Fibroblast of villous mesenchyme (primary cell): ENCODE measurements at regions not wholly inside any gene's neighbourhood (a gene's known extent, or its start where the extent isn't known, plus 50 kb on each side); places are given as distances from the start of the nearest gene placed in this dataset.

Experiments used
- DNase-seq: peaks from one replicate; pipeline ENCODE4 v3.0.0-alpha.2; 2010; ENCODE audit warnings: low read depth
- H3K4me3 ChIP-seq: 2 replicates; pipeline ENCODE4 v1.5.1; 2011; ENCODE audit warnings: low read depth, mild to moderate bottlenecking, low read length
- TF ChIP-seq, protein P1 (sequence below): IDR thresholded peaks from 2 replicates; pipeline ENCODE4 v1.5.1; 2012; ENCODE audit warnings: low read depth, mild to moderate bottlenecking, low read length; ENCODE audit not compliant: insufficient read depth

DNA sequence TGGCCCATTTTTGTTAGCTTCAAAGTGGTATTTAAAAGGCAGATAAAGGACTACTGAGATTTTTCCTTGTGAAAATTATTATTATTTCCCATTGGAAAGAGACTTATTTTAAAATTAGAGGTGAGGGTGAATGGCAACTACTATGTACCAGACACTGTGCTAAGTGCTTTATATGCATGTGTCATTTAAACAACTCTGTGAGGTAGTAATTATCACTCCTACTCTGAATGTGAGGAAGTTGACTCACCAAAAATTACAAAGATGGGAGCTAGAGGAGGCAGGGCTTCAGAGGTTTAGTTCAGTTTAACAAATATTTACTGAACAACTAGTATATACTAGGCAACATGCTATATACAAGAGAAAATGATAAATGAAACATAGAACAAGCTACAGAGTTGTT lies 78.2 kb downstream of the MSL3 start:
- TF ChIP-seq, protein P1, sequence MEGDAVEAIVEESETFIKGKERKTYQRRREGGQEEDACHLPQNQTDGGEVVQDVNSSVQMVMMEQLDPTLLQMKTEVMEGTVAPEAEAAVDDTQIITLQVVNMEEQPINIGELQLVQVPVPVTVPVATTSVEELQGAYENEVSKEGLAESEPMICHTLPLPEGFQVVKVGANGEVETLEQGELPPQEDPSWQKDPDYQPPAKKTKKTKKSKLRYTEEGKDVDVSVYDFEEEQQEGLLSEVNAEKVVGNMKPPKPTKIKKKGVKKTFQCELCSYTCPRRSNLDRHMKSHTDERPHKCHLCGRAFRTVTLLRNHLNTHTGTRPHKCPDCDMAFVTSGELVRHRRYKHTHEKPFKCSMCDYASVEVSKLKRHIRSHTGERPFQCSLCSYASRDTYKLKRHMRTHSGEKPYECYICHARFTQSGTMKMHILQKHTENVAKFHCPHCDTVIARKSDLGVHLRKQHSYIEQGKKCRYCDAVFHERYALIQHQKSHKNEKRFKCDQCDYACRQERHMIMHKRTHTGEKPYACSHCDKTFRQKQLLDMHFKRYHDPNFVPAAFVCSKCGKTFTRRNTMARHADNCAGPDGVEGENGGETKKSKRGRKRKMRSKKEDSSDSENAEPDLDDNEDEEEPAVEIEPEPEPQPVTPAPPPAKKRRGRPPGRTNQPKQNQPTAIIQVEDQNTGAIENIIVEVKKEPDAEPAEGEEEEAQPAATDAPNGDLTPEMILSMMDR, result no peak
- no peak overlapping the region for H3K4me3 ChIP-seq
- DNase-seq, result no peak

DNA sequence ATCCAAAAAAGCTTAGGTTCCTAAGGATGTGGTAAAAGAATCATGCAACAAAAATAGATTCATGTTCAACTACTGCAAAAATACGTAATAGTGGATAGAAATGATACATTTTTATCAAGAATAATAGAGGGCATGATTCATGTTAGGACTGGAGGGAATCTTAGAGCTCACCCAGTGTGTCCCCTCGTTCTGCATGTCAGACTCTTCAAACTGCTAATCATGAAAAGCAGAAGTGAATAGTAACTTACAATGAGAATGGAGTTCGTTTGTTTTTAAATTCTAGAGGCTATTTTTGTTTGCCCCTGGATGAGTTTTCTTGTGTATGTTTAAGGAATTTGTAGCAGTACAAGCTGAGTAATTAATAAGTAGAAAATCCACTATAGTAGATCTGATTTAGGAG lies 79.4 kb downstream of the MSL3 start:
- no peak for DNase-seq
- TF ChIP-seq, protein P1, result no peak

DNA sequence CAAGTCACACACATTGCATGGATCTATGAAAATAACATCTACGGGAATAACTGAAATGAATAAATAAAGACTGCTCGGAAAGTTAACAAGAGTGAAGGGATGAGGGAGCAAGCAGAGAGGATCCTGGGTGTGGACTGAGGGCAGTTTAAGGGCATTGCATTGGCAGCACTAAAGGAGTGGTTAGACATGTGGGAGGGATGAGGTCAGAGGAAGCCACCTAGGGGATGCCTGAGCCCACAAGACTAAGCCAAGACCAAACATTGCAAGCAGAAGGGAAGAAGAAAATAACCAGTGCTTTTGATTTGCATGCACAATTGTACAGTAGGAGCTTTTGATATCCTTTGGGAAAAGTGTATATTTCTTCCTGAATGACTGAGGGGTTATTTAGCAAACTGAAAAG lies 106.1 kb downstream of the MSL3 start:
- no peak for DNase-seq
- H3K4me3 ChIP-seq, result no peak overlapping the region

More for the DNA sequence above, 79.4 kb downstream of the MSL3 start:
- no peak overlapping the region for H3K4me3 ChIP-seq

DNA sequence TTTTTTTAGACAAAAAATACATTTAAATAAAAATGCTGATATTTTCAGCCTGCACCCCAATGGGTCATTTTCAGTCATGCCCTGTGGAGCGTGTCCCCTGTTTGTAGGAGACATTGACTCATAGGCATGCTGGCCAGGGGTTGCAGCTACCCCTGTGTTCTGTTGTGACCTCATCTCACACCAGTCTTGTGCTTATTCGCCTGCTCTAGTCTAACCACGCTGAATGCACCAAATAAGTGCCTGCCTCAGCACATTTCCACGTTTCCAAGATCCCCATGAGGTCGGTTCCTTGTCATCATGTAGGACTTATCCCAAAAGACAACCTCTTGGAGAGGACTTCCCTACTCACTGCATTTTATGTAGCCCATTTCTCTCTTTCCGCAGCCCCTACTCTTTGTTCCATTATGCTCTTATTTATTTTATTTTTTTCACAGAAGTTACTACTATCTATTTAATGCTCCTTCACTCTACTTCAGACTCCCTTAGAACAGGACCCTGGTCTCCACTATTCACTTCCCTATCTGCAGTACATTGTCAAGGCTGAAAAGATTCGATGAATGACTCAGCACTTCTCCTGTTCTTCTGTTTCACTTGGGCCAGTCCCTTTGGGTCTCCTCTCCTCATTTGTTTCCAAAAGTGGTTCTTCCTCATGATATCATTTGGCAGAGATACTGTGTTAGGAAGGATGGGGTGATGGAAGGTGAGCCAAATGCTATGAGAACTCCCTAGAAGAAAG lies 109.7 kb downstream of the MSL3 start:
- DNase-seq, result no peak
- TF ChIP-seq, protein P1, result no peak
- H3K4me3 ChIP-seq, result no peak overlapping the region

More for the DNA sequence above, 106.1 kb downstream of the MSL3 start:
- TF ChIP-seq, protein P1, result no peak

DNA sequence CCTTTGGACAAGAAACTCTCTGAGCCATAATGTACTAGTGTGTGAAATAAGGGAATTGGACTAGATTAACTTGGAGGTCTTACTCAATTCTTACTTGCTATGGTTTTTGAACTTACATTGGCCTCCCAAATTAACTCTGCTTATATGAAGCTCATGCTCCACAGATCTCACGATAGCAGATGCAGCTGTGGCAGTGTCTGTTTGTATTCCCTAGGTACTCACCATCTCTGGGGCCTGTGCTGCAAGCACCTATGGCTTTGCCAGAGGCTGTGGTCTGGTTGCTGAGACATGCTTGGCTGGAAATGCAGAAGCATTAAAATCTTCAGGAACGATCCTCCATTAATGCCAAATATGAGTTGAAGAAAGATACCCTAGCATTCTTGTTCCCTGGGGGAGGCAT lies 112.8 kb downstream of the MSL3 start:
- H3K4me3 ChIP-seq, result no peak overlapping the region
- DNase-seq, result no peak
- TF ChIP-seq, protein P1, result no peak

DNA sequence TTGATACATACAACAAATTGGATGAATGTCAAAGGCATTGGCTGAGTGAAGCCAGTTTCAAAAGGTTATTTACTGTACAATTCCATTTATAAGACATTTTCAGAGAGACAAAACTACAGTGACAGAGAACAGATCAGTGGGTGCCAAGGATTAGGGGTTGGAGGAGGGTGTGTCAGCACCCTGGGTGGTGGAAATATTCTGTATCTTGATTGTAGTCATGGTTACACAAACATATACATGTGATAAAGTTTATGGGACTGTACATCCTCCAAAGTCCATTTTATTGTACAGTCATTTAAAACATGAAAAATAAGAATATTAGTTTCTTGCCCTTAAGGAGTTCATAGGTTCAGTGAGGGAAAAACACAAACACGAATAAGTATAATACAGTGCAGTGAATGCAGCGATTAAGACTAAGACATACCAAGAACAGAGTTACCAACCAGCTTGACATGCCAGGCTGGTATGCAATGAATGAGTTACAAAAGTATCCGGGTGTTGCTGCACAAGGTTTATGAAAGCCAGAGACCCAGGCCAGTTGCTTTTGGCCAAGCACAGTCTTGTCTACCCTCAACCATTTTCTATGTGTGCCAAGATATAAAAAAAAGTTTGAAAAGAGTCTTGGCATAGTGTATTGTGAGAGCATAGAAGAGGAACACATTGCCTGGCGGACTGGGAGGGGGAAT lies 123.6 kb downstream of the MSL3 start:
- DNase-seq, result no peak
- TF ChIP-seq, protein P1, result no peak

More for the DNA sequence above, 123.6 kb downstream of the MSL3 start:
- H3K4me3 ChIP-seq, result no peak overlapping the region
